H1 (cell line): ENCODE measurements at regions not wholly inside any gene's neighbourhood (a gene's known extent, or its start where the extent isn't known, plus 50 kb on each side); places are given as distances from the start of the nearest gene placed in this dataset.

Experiments
- CTCF ChIA-PET: fragments of 300-600 bp; sonication (Branson Sonifier 250); formaldehyde crosslinking; loops from one replicate; lab custom pipeline; 2021; ENCODE audit not compliant: partially characterized antibody; lab: Charles Lee
- POLR2A ChIA-PET: fragments of 300-600 bp; sonication (Branson Sonifier 250); formaldehyde crosslinking; loops from one replicate; lab custom pipeline; 2021; ENCODE audit warnings: inconsistent platforms; ENCODE audit not compliant: partially characterized antibody; lab: Charles Lee
- DNase-seq, 2 experiments: peaks; one replicate each; pipeline versions ENCODE4 v3.0.0 to v3.0.0-alpha.2; 2010 to 2022; ENCODE audit warnings: low spot score in 2 of 2, low read depth in 1 of 2, mixed read lengths in 1 of 2
- FAIRE-seq: peaks from 2 replicates; lab custom pipeline; 2011; peaks lifted over from hg19 to GRCh38; lab: Jason Lieb, UNC
- H2AFZ ChIP-seq: 2 replicates; pipeline ENCODE4 v1.8.1; 2012; ENCODE audit warnings: low read length, inconsistent platforms
- H2AK5ac ChIP-seq: 2 replicates; pipeline ENCODE4 v1.6.1; 2013; ENCODE audit warnings: low read depth, low read length
- H2BK120ac ChIP-seq: replicated peaks from 2 replicates; pipeline ENCODE3; 2013; ENCODE audit warnings: low read depth, low read length, inconsistent platforms
- H2BK12ac ChIP-seq: 2 replicates; pipeline ENCODE4 v1.6.1; 2013; ENCODE audit warnings: low read depth, low read length
- H2BK15ac ChIP-seq: 2 replicates; pipeline ENCODE4 v1.6.1; 2013; ENCODE audit warnings: low read length
- H2BK20ac ChIP-seq: 2 replicates; pipeline ENCODE4 v1.6.1; 2013; ENCODE audit warnings: low read length
- H2BK5ac ChIP-seq: 2 replicates; pipeline ENCODE4 v1.6.1; 2013; ENCODE audit warnings: low read depth, low read length
- H3K14ac ChIP-seq: 2 replicates; pipeline ENCODE4 v1.6.1; 2013; ENCODE audit warnings: inconsistent platforms; ENCODE audit not compliant: insufficient read length
- H3K18ac ChIP-seq: 2 replicates; pipeline ENCODE4 v1.6.1; 2013; ENCODE audit warnings: low read length; ENCODE audit errors: extremely low read depth
- H3K23ac ChIP-seq: 2 replicates; pipeline ENCODE4 v1.6.1; 2013; ENCODE audit warnings: inconsistent platforms; ENCODE audit not compliant: insufficient read length
- H3K23me2 ChIP-seq: 2 replicates; pipeline ENCODE4 v1.6.1; 2013; ENCODE audit warnings: low read depth, low read length
- H3K27ac ChIP-seq: 2 replicates; pipeline ENCODE4 v1.6.1; 2011; ENCODE audit warnings: low read depth, low read length, inconsistent platforms
- H3K27me3 ChIP-seq, 4 experiments: replicated peaks in 1 of 4; 1 replicate in 1 of 4; 2 replicates in 3 of 4; pipeline versions ENCODE4 v1.6.1 to v1.8.1; 2011 to 2013; ENCODE audit warnings: low read length in 3 of 4, mild to moderate bottlenecking in 3 of 4, inconsistent platforms in 2 of 4, mixed read lengths in 2 of 4, moderate library complexity in 1 of 4; ENCODE audit not compliant: control insufficient read depth in 3 of 4, insufficient read depth in 3 of 4; ENCODE audit errors: extremely low read depth in 1 of 4
- H3K36me3 ChIP-seq, 4 experiments: 2 replicates each; pipeline versions ENCODE4 v1.6.1 to v1.8.1; 2011 to 2013; ENCODE audit warnings: mild to moderate bottlenecking in 4 of 4, low read length in 3 of 4, moderate library complexity in 2 of 4, control low read depth in 1 of 4, inconsistent platforms in 1 of 4; ENCODE audit not compliant: insufficient read depth in 4 of 4, control insufficient read depth in 2 of 4
- H3K4ac ChIP-seq: replicated peaks from 2 replicates; pipeline ENCODE3; 2013; ENCODE audit warnings: low read length, low read depth, mixed read lengths, inconsistent platforms; ENCODE audit not compliant: insufficient read length
- H3K4me1 ChIP-seq, 4 experiments: replicated peaks in 1 of 4; 1 replicate in 1 of 4; 2 replicates in 3 of 4; pipeline versions ENCODE4 v1.6.1 to v1.8.1; 2011 to 2013; ENCODE audit warnings: low read length in 3 of 4, inconsistent platforms in 2 of 4, mixed read lengths in 1 of 4; ENCODE audit not compliant: insufficient read depth in 4 of 4, control insufficient read depth in 3 of 4
- H3K4me2 ChIP-seq, 2 experiments: 2 replicates each; pipeline versions ENCODE4 v1.6.1 to v1.8.1; 2011 to 2013; ENCODE audit warnings: low read depth in 2 of 2, low read length in 2 of 2, control low read depth in 1 of 2, inconsistent platforms in 1 of 2, mild to moderate bottlenecking in 1 of 2; ENCODE audit not compliant: insufficient read depth in 1 of 2
- H3K4me3 ChIP-seq, 4 experiments: fragments of 200-600, 300-600 bp in 1 of 4; sonication (generic), shearing (Covaris generic), sonication (Bioruptor Twin) in 1 of 4; 2 replicates each; pipeline versions ENCODE4 v1.5.1 to v1.8.1; 2011 to 2016; ENCODE audit warnings: low read length in 4 of 4, low read depth in 3 of 4, control low read depth in 2 of 4, inconsistent platforms in 2 of 4, mild to moderate bottlenecking in 2 of 4, mixed read lengths in 1 of 4, moderate library complexity in 1 of 4; ENCODE audit not compliant: insufficient read depth in 2 of 4; ENCODE audit errors: extremely low read depth in 1 of 4
- H3K56ac ChIP-seq: replicated peaks from 2 replicates; pipeline ENCODE3; 2013; ENCODE audit warnings: low read depth, mild to moderate bottlenecking, mixed read lengths, low read length, inconsistent platforms; ENCODE audit not compliant: insufficient read length
- H3K79me1 ChIP-seq: 2 replicates; pipeline ENCODE4 v1.6.1; 2013; ENCODE audit warnings: low read depth, low read length, control low read depth
- H3K79me2 ChIP-seq, 2 experiments: 2 replicates each; pipeline versions ENCODE4 v1.6.1 to v1.8.1; 2012 to 2013; ENCODE audit warnings: low read length in 2 of 2, mild to moderate bottlenecking in 2 of 2, inconsistent platforms in 1 of 2; ENCODE audit not compliant: insufficient read depth in 2 of 2, control insufficient read depth in 1 of 2
- H3K9ac ChIP-seq, 4 experiments: replicated peaks in 1 of 4; 1 replicate in 1 of 4; 2 replicates in 3 of 4; pipeline versions ENCODE4 v1.6.1 to v1.8.1; 2011 to 2013; ENCODE audit warnings: low read depth in 3 of 4, low read length in 3 of 4, control low read depth in 2 of 4, mild to moderate bottlenecking in 2 of 4, moderate library complexity in 2 of 4, inconsistent platforms in 1 of 4; ENCODE audit errors: extremely low read depth in 1 of 4
- H3K9me3 ChIP-seq, 2 experiments: 2 replicates each; pipeline versions ENCODE4 v1.6.1 to v1.8.1; 2012 to 2013; ENCODE audit warnings: mild to moderate bottlenecking in 2 of 2, moderate library complexity in 2 of 2, control low read depth in 1 of 2, inconsistent platforms in 1 of 2, low read depth in 1 of 2, low read length in 1 of 2, mixed read lengths in 1 of 2; ENCODE audit not compliant: insufficient read depth in 2 of 2
- H4K20me1 ChIP-seq, 2 experiments: replicated peaks in 1 of 2; 2 replicates each; pipeline versions ENCODE3 to v1.8.1; 2011 to 2013; ENCODE audit warnings: inconsistent platforms in 2 of 2, low read length in 2 of 2, mild to moderate bottlenecking in 1 of 2; ENCODE audit not compliant: insufficient read depth in 2 of 2, control insufficient read depth in 1 of 2
- H4K5ac ChIP-seq: 2 replicates; pipeline ENCODE4 v1.6.1; 2013; ENCODE audit warnings: low read length, low read depth, mixed read lengths, inconsistent platforms; ENCODE audit not compliant: insufficient read length
- H4K8ac ChIP-seq: 2 replicates; pipeline ENCODE4 v1.8.0; 2013; ENCODE audit warnings: mild to moderate bottlenecking, moderate library complexity, low read length, inconsistent platforms; ENCODE audit not compliant: insufficient read depth; ENCODE audit errors: extremely low read depth
- H4K91ac ChIP-seq: replicated peaks from 2 replicates; pipeline ENCODE3; 2013; ENCODE audit warnings: low read length, mixed read lengths, inconsistent platforms; ENCODE audit not compliant: insufficient read length
- RBBP5 ChIP-seq: IDR thresholded peaks from 2 replicates; pipeline ENCODE4 v1.7.1; 2012; ENCODE audit warnings: low read depth, mild to moderate bottlenecking, inconsistent platforms, low read length, moderate library complexity, borderline replicate concordance
- WGBS, 2 experiments: shearing (Covaris generic) in 1 of 2; methylation state at CpG; one replicate each; pipeline versions ENCODE4 v1.1.6 to v1.1.7; 2013 to 2015; ENCODE audit warnings: low lambda C conversion rate in 2 of 2, mixed read lengths in 2 of 2, inconsistent platforms in 1 of 2, low coverage in 1 of 2, missing lambda C conversion rate in 1 of 2; ENCODE audit not compliant: insufficient replicate concordance in 2 of 2, insufficient coverage in 1 of 2, insufficient read length in 1 of 2; ENCODE audit errors: extremely low coverage in 1 of 2, missing lambda C conversion rate in 1 of 2; 5-methylcytosine and 5-hydroxymethylcytosine counted together

- Histone ChIP-seq H3K14ac (no peak overlapping the region), H2AK5ac (no peak overlapping the region), H3K27ac (no peak overlapping the region), H2BK12ac (no peak overlapping the region), H3K4me3 (no peak overlapping the region), H2BK120ac (no peak overlapping the region), H3K9ac (no peak overlapping the region), H3K23me2 (no peaks in the 10 kb centered on the region; the same call in 1 of the 2 replicates), H2BK20ac (no peak overlapping the region), H3K56ac (no peak overlapping the region), H3K79me1 (no peaks in the 10 kb centered on the region), H3K23ac (no peak overlapping the region), H4K20me1 (no peaks in the 10 kb centered on the region), H3K9me3 (peaks cover 0 to 1% of the 10 kb centered on the region in 2 experiments; a peak in 1 of 4 replicates), H2AFZ (no peak overlapping the region), H3K18ac (no peak overlapping the region), H2BK5ac (no peak overlapping the region), H3K36me3 (no peaks in the 10 kb centered on the region), H4K5ac (no peak overlapping the region), H4K91ac (no peak overlapping the region), H3K4me1 (peaks cover 0 to 15% (median 0%) of the 10 kb centered on the region in 4 experiments; a peak in 3 of 7 replicates), H3K27me3 (no peaks in the 10 kb centered on the region), H4K8ac (no peak overlapping the region), H3K4me2 (no peak overlapping the region), H3K79me2 (no peaks in the 10 kb centered on the region), H2BK15ac (no peak overlapping the region), H3K4ac (no peak overlapping the region)
- 89% methylated on average over 5 of the region's 5 CpGs; no CpG with 5 or more reads in 1 of the 2 experiments for WGBS, 2 experiments
- no peak for TF ChIP-seq RBBP5
- FAIRE-seq (no peak), DNase-seq (no peak)
- ChIA-PET POLR2A (no interaction called here), CTCF (interaction anchor here (1.1 to 2.6 kb wide), 2 partner anchors 73 to 240 kb away, joined by 7 to 14 read pairs; no protein-coding TSS in a partner anchor)
These were observed 750.1 kb downstream of the RNF144A start for GRCh38 chr2:7667260-7667757.
